ENCODE measurements at regions not wholly inside any gene's neighbourhood (a gene's known extent, or its start where the extent isn't known, plus 50 kb on each side); places are given as distances from the start of the nearest gene placed in this dataset.
"Not testable (repeated sequence)": the region's sequence is repeated elsewhere in the genome, so short reads cannot be mapped to it uniquely, and the experiment has no call there.

DNA sequence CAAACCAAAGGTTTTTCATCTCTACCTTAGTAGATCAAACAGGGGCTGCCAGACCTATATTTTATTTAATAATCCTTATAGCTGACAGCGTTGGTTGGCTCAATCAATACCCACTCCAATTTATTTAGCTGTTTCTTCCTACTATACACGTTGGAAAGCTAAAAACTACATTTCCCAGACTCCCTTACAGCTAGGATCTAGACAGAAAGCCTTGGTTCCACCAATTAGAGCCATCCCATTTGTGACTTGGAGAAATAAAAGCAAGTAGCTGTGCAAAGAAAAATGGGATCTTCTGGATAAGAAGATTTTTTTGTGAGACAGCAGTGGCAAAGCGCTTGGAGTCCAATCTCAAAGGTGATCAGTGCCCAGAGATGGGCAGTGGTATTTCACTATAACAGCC, 331.3 kb upstream of the MEIS1 start:
- Mint-ChIP-seq H3K4me1 (ENCODE audit: low read depth) (no peaks in the 10 kb centered on the region), H3K36me3 (ENCODE audit: low read depth) (no peaks in the 10 kb centered on the region), H3K4me3 (no peak overlapping the region), H3K27me3 (ENCODE audit: low read depth) (no peaks in the 10 kb centered on the region), H3K27ac (no peak overlapping the region), H3K9me3 (no peaks in the 10 kb centered on the region)

DNA sequence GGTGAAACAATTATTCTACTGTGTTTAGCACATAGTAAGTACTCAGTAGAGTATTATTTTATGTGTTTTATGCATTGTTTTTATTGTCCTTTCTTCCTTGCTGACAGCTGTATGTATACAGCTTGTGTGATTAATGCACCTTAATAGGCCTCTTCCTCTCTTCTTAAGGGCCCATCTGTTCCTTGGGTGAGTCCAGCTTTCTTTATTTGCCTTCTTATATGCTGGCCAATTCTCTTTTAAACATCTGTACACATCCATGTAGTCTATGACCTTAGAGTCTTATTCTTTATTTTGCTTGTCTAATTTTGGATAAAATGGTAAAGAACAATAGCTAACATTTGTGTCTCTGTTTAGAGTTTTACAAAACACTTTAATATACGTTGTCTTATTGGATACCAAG, 333.7 kb upstream of the MEIS1 start:
- no peaks in the 10 kb centered on the region for H3K4me1 Mint-ChIP-seq (ENCODE audit: low read depth)
- H3K4me3 Mint-ChIP-seq = no peak overlapping the region
- no peak overlapping the region for H3K27ac Mint-ChIP-seq
- H3K27me3 Mint-ChIP-seq (ENCODE audit: low read depth) = no peaks in the 10 kb centered on the region
- no peaks in the 10 kb centered on the region for H3K36me3 Mint-ChIP-seq (ENCODE audit: low read depth)
- H3K9me3 Mint-ChIP-seq = peaks cover 3% of the 10 kb centered on the region

DNA sequence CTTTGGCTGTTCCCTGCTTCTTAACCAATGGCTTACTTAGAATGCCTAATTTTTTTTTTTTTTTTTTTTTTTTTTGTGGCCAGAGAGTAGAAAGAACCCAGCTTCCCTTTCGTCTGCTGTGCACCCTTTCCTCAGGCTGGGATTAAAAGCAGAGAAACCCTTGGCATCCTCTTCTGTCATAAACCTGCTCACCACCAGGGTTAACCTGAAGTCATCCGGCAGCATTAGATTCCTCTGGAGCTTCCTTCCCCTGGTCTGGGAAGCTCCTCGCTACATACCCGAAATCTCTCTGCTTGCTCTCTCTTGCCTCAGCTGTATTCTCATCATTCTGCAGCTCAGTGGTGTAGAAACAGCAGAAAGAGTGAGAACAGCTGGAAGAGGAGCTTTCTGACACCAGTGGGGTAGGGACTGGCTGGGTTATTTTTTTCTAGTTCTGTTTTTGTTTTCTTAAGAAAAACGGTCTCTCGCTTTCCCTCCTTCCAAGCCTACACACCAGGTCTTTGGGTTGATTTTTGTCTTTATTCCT, 339.0 kb upstream of the MEIS1 start:
- H3K27me3 Mint-ChIP-seq (ENCODE audit: low read depth) = no peaks in the 10 kb centered on the region
- H3K27ac Mint-ChIP-seq = no peak overlapping the region
- H3K4me1 Mint-ChIP-seq (ENCODE audit: low read depth) = no peaks in the 10 kb centered on the region
- H3K4me3 Mint-ChIP-seq = no peak overlapping the region
- no peaks in the 10 kb centered on the region for H3K36me3 Mint-ChIP-seq (ENCODE audit: low read depth)
- H3K9me3 Mint-ChIP-seq = peaks cover 10% of the 10 kb centered on the region

DNA sequence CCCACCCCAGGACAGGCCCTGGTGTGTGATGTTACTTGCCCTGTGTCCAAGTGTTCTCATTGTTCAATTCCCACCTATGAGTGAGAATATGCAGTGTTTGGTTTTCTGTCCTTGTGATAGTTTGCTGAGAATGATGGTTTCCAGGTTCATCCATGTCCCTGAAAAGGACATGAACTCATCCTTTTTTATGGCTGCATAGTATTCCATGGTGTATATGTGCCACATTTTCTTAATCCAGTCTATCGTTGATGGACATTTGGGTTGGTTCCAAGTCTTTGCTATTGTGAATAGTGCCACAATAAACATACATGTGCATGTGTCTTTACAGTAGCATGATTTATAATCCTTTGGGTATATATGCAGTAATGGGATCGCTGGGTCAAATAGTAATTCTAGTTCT, 340.2 kb upstream of the MEIS1 start:
- not testable (repeated sequence) for H3K4me1 Mint-ChIP-seq (ENCODE audit: low read depth); H3K4me3 Mint-ChIP-seq; H3K27ac Mint-ChIP-seq; H3K27me3 Mint-ChIP-seq (ENCODE audit: low read depth); H3K36me3 Mint-ChIP-seq (ENCODE audit: low read depth)
- peaks cover 18% of the 10 kb centered on the region for H3K9me3 Mint-ChIP-seq

DNA sequence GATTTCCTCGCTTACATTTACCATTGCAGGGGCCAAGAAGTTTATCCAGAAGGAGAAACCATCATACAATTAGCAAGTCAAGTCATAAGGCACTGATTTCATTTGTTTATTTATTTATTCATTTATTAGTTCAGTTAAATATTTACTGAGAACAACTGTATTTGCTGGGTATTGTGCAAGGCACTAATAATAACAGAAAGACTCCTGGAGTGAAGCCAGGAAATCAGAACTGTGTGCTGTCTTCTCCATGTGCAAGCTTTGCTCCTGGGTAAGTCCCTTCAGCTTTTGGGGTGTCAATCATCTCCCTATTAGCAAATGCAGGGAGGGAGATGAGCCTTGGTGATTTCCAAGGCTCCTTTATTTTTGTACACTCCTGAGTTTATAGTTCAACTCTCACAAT, 341.6 kb upstream of the MEIS1 start:
- Mint-ChIP-seq H3K4me1 (ENCODE audit: low read depth) (no peaks in the 10 kb centered on the region), H3K9me3 (peaks cover 20% of the 10 kb centered on the region), H3K27ac (no peak overlapping the region), H3K4me3 (no peak overlapping the region), H3K27me3 (ENCODE audit: low read depth) (no peaks in the 10 kb centered on the region), H3K36me3 (ENCODE audit: low read depth) (no peaks in the 10 kb centered on the region)

DNA sequence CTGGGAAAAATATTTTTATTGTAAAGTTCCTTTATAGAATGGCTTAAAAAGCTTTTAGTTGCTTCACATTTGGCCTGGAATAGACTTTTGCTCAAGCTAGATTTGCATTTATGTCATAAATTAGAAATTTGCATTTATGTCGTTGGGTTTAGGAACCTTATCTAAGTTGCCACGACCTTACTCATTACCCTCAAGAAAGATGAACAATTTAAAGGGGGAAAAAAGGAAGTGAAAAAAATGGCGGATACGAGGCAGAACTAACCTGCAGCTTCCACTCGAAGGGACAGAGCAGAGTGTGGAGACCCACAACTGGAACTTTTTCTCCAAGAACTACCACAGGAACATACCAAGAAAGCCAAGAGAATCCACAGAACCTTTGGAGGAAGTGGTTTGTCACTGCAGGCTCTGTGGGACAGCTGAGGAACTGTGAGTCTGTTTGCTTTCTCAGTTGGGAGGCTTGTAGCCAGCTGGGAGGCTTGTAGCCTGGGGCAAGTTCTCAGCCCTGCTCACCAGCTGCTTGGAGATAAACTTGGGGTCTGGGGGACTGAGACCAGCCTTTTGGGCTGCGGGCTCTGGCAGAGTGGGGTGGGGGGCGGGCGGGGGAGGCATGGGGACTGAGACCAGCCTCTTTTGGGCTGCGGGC, 349.9 kb upstream of the MEIS1 start:
- Mint-ChIP-seq H3K27ac (no peak overlapping the region), H3K4me1 (ENCODE audit: low read depth) (no peaks in the 10 kb centered on the region), H3K9me3 (peaks cover 5% of the 10 kb centered on the region), H3K27me3 (ENCODE audit: low read depth) (no peaks in the 10 kb centered on the region), H3K36me3 (ENCODE audit: low read depth) (no peaks in the 10 kb centered on the region), H3K4me3 (no peak overlapping the region)

DNA sequence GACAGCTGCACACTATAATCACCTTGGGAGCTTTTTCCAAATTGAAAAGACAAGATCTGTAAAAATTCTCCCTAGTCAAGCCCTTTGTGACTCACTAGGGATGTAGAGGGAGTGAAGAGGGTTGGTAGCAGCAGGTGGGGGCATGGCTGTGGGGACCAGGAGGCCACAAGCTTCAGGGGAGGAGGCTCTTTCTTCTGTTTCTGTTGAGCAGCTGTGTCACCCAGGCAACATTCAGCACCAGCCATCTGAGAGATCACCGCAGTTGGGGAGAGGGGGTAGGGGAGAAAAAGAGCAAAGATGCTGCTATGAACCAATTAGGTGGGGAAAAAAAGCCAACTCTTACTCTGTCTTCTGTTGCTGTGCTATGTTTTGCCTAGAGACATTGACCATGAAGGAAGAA, 352.3 kb upstream of the MEIS1 start:
- Mint-ChIP-seq H3K4me3 (no peak overlapping the region), H3K9me3 (no peaks in the 10 kb centered on the region), H3K27me3 (ENCODE audit: low read depth) (no peaks in the 10 kb centered on the region), H3K36me3 (ENCODE audit: low read depth) (no peaks in the 10 kb centered on the region), H3K4me1 (ENCODE audit: low read depth) (no peaks in the 10 kb centered on the region), H3K27ac (no peak overlapping the region)

DNA sequence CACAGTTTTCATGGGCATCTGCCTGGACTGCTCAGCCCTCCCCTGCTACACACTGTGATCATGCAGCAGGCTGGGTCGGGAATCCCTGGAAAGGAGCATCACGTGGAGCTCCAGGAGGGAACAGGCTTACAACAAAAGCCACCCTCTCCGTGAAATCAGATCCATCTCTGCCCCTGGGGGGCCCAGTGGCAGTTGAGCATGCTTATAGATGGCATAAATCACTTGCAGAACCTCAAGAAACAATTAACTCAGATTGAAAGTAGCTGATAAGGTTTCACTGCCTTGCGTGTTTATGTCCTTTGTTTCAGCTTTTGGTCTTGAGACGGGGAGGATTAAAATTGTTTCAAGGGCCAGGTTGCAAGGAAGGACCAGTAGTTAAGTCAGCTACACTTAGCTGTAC, 354.8 kb upstream of the MEIS1 start:
- Mint-ChIP-seq H3K4me1 (ENCODE audit: low read depth) (no peaks in the 10 kb centered on the region), H3K9me3 (no peaks in the 10 kb centered on the region), H3K4me3 (no peak overlapping the region), H3K27me3 (ENCODE audit: low read depth) (no peaks in the 10 kb centered on the region), H3K36me3 (ENCODE audit: low read depth) (no peaks in the 10 kb centered on the region), H3K27ac (no peak overlapping the region)

DNA sequence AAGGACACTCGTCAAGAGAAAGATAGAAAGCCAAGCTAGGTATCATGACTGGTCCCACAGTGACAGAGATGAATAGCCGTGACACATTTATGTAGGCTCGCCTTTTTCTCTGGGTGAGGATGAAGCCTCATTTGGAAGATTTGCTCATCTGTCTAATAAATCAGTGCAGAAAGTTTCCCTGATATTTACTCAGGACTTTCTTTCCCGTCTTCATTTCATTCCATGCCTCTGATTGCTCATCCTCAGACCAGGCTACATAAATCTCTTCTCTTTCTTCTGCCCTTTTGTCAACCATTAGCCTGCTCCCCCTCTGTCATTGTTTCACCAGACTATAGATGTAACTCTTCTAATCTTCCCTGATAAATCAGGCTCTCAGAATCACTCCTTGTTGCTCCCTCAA, 361.8 kb upstream of the MEIS1 start:
- no peaks in the 10 kb centered on the region for H3K9me3 Mint-ChIP-seq
- H3K27ac Mint-ChIP-seq = no peak overlapping the region
- no peaks in the 10 kb centered on the region for H3K27me3 Mint-ChIP-seq (ENCODE audit: low read depth)
- no peaks in the 10 kb centered on the region for H3K36me3 Mint-ChIP-seq (ENCODE audit: low read depth)
- H3K4me3 Mint-ChIP-seq = no peak overlapping the region
- no peaks in the 10 kb centered on the region for H3K4me1 Mint-ChIP-seq (ENCODE audit: low read depth)

DNA sequence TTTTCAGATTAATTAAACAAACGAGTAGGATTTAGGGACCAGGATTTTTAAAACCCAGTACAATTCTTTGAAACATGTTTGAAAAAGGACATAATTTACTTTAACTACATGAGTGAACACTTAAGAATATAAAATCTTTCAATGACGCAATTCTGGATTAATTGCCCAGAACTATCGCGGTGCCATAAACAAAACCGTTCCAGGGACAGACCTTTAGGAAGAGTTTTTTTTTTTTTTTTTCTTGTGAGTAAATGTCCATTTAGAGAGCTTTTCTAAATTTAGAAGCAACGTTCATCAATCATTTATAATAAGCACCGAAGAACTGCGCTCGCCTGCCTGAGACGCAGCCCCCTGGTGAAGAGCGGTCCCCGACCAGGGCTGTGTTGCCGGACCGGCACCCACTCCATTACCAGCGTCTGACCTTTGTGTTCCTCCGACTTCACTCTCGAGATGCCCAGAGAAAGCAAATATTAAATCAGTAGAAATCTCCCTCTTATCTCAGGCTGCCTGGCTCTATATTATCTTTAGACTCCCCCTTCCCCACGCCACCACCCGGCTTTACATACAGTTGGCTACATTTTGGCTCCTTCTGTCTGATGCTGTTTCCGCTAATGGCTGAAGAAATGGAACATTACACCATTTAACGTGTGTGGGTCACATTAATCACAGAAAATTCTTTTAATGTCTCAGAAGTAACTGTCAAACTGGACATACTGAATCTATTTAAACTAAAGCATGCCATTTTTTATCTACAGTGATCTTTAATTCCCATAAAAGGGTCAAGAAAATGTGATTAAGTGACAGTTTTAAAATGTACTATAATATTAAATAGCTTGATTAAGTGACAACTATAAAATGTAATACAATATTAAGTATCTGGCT, 364.0 kb upstream of the MEIS1 start:
- Mint-ChIP-seq H3K4me3 (no peak overlapping the region), H3K27me3 (ENCODE audit: low read depth) (no peaks in the 10 kb centered on the region), H3K36me3 (ENCODE audit: low read depth) (no peaks in the 10 kb centered on the region), H3K9me3 (no peaks in the 10 kb centered on the region), H3K4me1 (ENCODE audit: low read depth) (no peaks in the 10 kb centered on the region), H3K27ac (no peak overlapping the region)

DNA sequence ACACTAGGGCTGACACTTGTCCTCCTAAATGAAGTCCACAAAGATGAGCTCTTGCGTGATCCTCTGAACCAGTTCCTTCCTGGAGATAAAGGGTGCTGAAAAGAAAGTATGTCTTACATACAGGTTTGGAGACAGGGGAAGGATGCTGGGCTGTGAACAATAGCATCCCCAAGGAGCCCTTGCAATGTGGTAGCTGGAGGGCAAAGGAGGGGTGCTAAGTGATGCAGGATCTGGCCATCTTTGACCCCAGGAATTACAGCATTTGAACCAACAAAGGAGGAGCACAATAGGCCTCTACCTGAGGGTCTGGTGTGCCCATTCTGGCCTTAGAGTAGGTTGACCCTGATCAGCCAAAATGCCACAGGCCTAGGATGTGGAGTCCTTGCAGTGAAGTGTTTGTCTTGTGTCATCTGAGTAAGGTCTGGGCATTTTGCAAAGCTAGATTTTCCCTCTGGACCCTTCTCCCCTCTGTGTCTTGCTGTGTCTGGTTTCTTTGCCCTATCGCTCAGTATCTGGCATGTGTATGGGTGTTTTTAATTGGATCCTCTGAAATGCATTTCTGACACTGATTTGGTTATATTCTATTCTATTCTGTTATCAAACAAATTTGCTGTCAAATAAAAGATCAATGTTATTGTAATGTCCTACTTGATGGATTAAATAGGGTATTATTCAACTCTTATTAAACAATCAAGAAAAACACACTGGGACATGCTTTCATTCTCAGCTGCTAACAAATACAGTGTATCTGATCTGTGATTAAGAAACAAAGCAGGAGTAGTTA, 364.8 kb upstream of the MEIS1 start:
- no peak overlapping the region for H3K27ac Mint-ChIP-seq
- no peaks in the 10 kb centered on the region for H3K4me1 Mint-ChIP-seq (ENCODE audit: low read depth)
- H3K27me3 Mint-ChIP-seq (ENCODE audit: low read depth) = no peaks in the 10 kb centered on the region
- no peaks in the 10 kb centered on the region for H3K36me3 Mint-ChIP-seq (ENCODE audit: low read depth)
- H3K9me3 Mint-ChIP-seq = no peaks in the 10 kb centered on the region
- H3K4me3 Mint-ChIP-seq = no peak overlapping the region

DNA sequence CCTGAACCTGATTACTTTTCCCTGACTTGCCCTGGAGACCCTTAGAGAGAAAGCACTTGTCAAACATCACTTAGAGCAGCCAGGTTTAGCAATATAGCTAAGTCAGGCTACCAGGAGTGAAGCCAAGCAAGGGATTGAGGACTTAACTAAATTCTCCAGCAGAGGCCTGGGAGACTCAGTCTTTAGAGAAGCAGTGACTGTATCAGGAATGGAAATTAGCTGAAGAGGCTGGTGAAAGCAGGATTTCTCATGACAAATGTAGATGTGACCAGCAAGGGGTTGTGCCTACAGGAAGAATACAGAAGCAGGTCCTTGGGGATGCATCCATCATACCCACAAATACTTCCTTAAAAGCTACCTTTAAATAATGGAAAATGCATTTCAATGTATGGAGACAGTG, 368.9 kb upstream of the MEIS1 start:
- no peaks in the 10 kb centered on the region for H3K27me3 Mint-ChIP-seq (ENCODE audit: low read depth)
- H3K4me3 Mint-ChIP-seq = no peak overlapping the region
- no peaks in the 10 kb centered on the region for H3K9me3 Mint-ChIP-seq
- no peaks in the 10 kb centered on the region for H3K36me3 Mint-ChIP-seq (ENCODE audit: low read depth)
- no peak overlapping the region for H3K27ac Mint-ChIP-seq
- no peaks in the 10 kb centered on the region for H3K4me1 Mint-ChIP-seq (ENCODE audit: low read depth)

DNA sequence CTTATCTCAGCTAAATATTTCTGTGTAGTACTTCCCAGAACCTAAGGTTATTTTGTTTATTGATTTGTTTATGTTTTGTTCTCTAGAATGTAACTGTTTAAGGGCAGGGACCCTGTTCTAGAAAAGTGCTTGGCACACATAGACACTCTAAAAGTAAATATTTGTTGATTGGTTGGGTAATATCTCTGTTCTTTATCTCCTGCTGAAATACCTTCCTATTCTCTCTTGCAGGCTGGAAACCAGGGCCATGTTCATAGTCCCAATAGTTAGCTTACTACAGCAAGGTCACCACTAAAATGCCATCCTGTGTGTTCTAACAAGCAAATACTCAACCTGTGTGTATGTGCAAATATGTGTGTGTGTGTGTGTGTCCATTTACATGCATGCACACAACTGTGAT, 375.6 kb upstream of the MEIS1 start:
- H3K9me3 Mint-ChIP-seq = no peaks in the 10 kb centered on the region
- H3K36me3 Mint-ChIP-seq (ENCODE audit: low read depth) = no peaks in the 10 kb centered on the region
- no peaks in the 10 kb centered on the region for H3K27me3 Mint-ChIP-seq (ENCODE audit: low read depth)
- H3K4me1 Mint-ChIP-seq (ENCODE audit: low read depth) = no peaks in the 10 kb centered on the region
- H3K4me3 Mint-ChIP-seq = no peak overlapping the region
- H3K27ac Mint-ChIP-seq = no peak overlapping the region

DNA sequence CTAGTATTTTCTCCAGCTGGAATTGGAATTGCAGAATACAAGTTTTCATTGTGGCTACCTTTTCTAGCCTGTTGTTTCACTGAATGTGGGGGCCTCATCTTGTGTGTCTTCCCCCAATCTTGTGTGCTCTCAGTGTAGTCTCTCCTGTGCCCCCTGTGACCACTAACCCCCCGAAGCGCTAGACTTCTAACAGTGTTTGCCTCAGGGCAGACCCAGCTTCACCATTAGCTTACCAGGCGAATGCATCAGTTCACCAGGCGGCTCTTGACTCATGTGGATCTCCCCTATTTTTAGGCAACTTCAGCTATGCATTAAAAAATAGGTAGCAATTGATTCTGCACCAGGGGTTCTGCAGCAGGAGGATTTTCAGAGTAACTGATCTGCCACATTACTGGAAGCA, 376.2 kb upstream of the MEIS1 start:
- Mint-ChIP-seq H3K4me1 (ENCODE audit: low read depth) (no peaks in the 10 kb centered on the region), H3K36me3 (ENCODE audit: low read depth) (no peaks in the 10 kb centered on the region), H3K4me3 (no peak overlapping the region), H3K27me3 (ENCODE audit: low read depth) (no peaks in the 10 kb centered on the region), H3K9me3 (no peaks in the 10 kb centered on the region), H3K27ac (no peak overlapping the region)

DNA sequence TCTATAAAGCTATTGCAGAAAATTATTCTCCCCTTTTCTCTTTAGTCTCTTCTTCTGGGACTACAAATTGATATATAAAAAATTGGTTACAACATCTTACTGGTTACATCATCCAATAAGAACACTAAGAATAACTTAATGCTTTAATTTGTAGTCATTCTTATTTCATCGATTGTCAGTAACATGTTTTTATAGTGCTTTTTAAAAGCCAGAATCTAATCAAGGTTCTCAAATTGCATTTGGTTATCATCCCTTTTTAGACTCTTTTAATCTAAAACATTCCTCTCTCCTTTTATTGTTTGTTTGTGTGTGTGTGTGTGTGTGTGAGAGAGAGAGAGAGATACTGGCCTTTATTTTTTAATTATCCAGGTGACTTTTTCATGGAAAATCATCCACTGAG, 377.1 kb upstream of the MEIS1 start:
- Mint-ChIP-seq H3K36me3 (ENCODE audit: low read depth) (no peaks in the 10 kb centered on the region), H3K27ac (no peak overlapping the region)

More for the DNA sequence above, 377.1 kb upstream of the MEIS1 start:
- Mint-ChIP-seq H3K27me3 (ENCODE audit: low read depth) (no peaks in the 10 kb centered on the region), H3K4me3 (no peak overlapping the region), H3K4me1 (ENCODE audit: low read depth) (no peaks in the 10 kb centered on the region), H3K9me3 (no peaks in the 10 kb centered on the region)
